Liver (tissue), 8 donors: ENCODE measurements at regions not wholly inside any gene's neighbourhood (a gene's known extent, or its start where the extent isn't known, plus 50 kb on each side); places are given as distances from the start of the nearest gene placed in this dataset.

Experiments
- DNase-seq: peaks from one replicate; pipeline ENCODE4 v3.0.0-alpha.2; 2017; ENCODE audit warnings: low spot score
- H3K27ac ChIP-seq, 2 donors: one replicate each; pipeline ENCODE4 v1.7.0; 2013; ENCODE audit warnings: inconsistent platforms in 2 of 2, low read length in 2 of 2, control low read depth in 1 of 2, low read depth in 1 of 2, mild to moderate bottlenecking in 1 of 2
- H3K27me3 ChIP-seq, 4 donors: one replicate each; pipeline versions ENCODE4 v1.6.1 to v1.7.0; 2013; ENCODE audit warnings: low read length in 3 of 4, inconsistent platforms in 1 of 4, mild to moderate bottlenecking in 1 of 4, moderate library complexity in 1 of 4; ENCODE audit not compliant: control insufficient read depth in 4 of 4, insufficient read depth in 4 of 4
- H3K36me3 ChIP-seq, 4 donors: one replicate each; pipeline versions ENCODE4 v1.6.1 to v1.7.0; 2013; ENCODE audit warnings: low read length in 3 of 4, mild to moderate bottlenecking in 3 of 4, low read depth in 1 of 4, moderate library complexity in 1 of 4; ENCODE audit not compliant: control insufficient read depth in 4 of 4, insufficient read depth in 3 of 4
- H3K4me1 ChIP-seq, 4 donors: one replicate each; pipeline versions ENCODE4 v1.6.1 to v1.7.0; 2013; ENCODE audit warnings: low read length in 3 of 4, mild to moderate bottlenecking in 3 of 4, moderate library complexity in 1 of 4; ENCODE audit not compliant: control insufficient read depth in 4 of 4, insufficient read depth in 4 of 4
- H3K4me3 ChIP-seq, 3 donors: one replicate each; pipeline versions ENCODE4 v1.6.1 to v1.7.0; 2013; ENCODE audit warnings: low read length in 3 of 3, control low read depth in 1 of 3, low read depth in 1 of 3, mild to moderate bottlenecking in 1 of 3
- H3K9ac ChIP-seq, 2 donors: one replicate each; pipeline ENCODE4 v1.7.0; 2013; ENCODE audit warnings: low read length in 2 of 2, mild to moderate bottlenecking in 2 of 2, moderate library complexity in 2 of 2, control low read depth in 1 of 2, low read depth in 1 of 2
- H3K9me3 ChIP-seq, 4 donors: one replicate each; pipeline versions ENCODE4 v1.6.1 to v1.7.0; 2013; ENCODE audit warnings: low read length in 3 of 4; ENCODE audit not compliant: control insufficient read depth in 4 of 4
- FOXA1 ChIP-seq: IDR thresholded peaks from 2 replicates; pipeline ENCODE4 v1.6.1; 2016; ENCODE audit warnings: antibody characterized with exemption
- GABPA ChIP-seq, 2 donors: IDR thresholded peaks in 1 of 2; conservative IDR thresholded peaks in 1 of 2; 2 replicates each; pipeline ENCODE4 v1.6.1; 2016; ENCODE audit warnings: antibody characterized with exemption in 2 of 2, mild to moderate bottlenecking in 1 of 2, moderate library complexity in 1 of 2
- HNF4A ChIP-seq, 2 donors: conservative IDR thresholded peaks; 2 replicates each; pipeline ENCODE4 v1.6.1; 2016; ENCODE audit warnings: antibody characterized with exemption in 2 of 2, mild to moderate bottlenecking in 2 of 2
- HNF4G ChIP-seq: IDR thresholded peaks from 2 replicates; pipeline ENCODE4 v1.6.1; 2016; ENCODE audit warnings: antibody characterized with exemption
- NR2F2 ChIP-seq: IDR thresholded peaks from 2 replicates; pipeline ENCODE4 v1.6.1; 2016; ENCODE audit warnings: antibody characterized with exemption
- RAD21 ChIP-seq, 2 donors: IDR thresholded peaks; 2 replicates each; pipeline ENCODE4 v1.6.1; 2016; ENCODE audit warnings: antibody characterized with exemption in 2 of 2, mild to moderate bottlenecking in 2 of 2
- RXRA ChIP-seq, 2 donors: IDR thresholded peaks; 2 replicates each; pipeline ENCODE4 v1.6.1; 2017 to 2018; ENCODE audit warnings: antibody characterized with exemption in 2 of 2, mild to moderate bottlenecking in 1 of 2
- SP1 ChIP-seq: IDR thresholded peaks from 2 replicates; pipeline ENCODE4 v1.6.1; 2018; ENCODE audit warnings: antibody characterized with exemption, mild to moderate bottlenecking
- TAF1 ChIP-seq: conservative IDR thresholded peaks from 2 replicates; pipeline ENCODE4 v1.6.1; 2016; ENCODE audit warnings: antibody characterized with exemption, mild to moderate bottlenecking
- YY1 ChIP-seq: IDR thresholded peaks from 2 replicates; pipeline ENCODE4 v1.6.1; 2016; ENCODE audit warnings: antibody characterized with exemption, mild to moderate bottlenecking
- WGBS: extraction: QIAGEN DNeasy Blood & Tissue Kit; methylation state at CpG from one replicate; pipeline ENCODE4 v1.1.7; 2013; 5-methylcytosine and 5-hydroxymethylcytosine counted together
- TF ChIP-seq, protein P1 (sequence below): fragments of 150-350 bp; IDR thresholded peaks from 2 replicates; pipeline ENCODE4 v1.5.1; 2017; ENCODE audit warnings: improper control_type of control experiment, low read depth, low read length; ENCODE audit not compliant: missing input control
- TF ChIP-seq, protein P2 (sequence below): IDR thresholded peaks from 2 replicates; pipeline ENCODE4 v1.6.1; 2016; ENCODE audit warnings: antibody characterized with exemption, mild to moderate bottlenecking
- TF ChIP-seq, protein P3 (sequence below): IDR thresholded peaks from 2 replicates; pipeline ENCODE4 v1.6.1; 2016; ENCODE audit warnings: antibody characterized with exemption
- TF ChIP-seq, protein P4 (sequence below): IDR thresholded peaks from 2 replicates; pipeline ENCODE4 v1.6.1; 2016; ENCODE audit warnings: antibody characterized with exemption
- TF ChIP-seq, protein P5 (sequence below): IDR thresholded peaks from 2 replicates; pipeline ENCODE4 v1.6.1; 2016; ENCODE audit warnings: antibody characterized with exemption
- donor health status: healthy.
- donor health status: healthy.
- donor health status: healthy.
- donor health status: healthy.
- donor health status: healthy.

DNA sequence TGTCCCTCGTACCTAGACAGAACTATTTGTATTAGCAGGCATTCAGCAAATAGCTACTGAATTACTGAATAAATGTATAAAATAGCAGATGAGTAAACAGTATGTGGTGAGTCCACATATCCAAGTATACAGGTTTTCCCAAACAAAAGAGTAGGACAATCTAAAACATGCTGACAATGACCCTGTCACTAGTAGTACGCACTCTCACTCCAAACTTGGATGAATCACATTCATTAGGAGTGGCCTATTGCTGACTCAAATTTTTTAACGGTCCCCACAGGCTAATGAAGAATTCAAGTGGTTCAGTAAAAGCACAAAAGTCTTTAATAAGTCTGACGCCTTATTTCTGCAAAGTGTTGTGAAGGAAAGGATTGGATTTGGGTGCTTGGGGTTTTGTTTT is 449.3 kb upstream of the THBS1 start:
- no peak overlapping the region for H3K4me3 ChIP-seq
- no peaks in the 10 kb centered on the region for H3K27me3 ChIP-seq
- no peaks in the 10 kb centered on the region for H3K4me1 ChIP-seq
- H3K36me3 ChIP-seq: no peaks in the 10 kb centered on the region
- no peak overlapping the region for H3K9ac ChIP-seq
- TF ChIP-seq, protein P1, sequence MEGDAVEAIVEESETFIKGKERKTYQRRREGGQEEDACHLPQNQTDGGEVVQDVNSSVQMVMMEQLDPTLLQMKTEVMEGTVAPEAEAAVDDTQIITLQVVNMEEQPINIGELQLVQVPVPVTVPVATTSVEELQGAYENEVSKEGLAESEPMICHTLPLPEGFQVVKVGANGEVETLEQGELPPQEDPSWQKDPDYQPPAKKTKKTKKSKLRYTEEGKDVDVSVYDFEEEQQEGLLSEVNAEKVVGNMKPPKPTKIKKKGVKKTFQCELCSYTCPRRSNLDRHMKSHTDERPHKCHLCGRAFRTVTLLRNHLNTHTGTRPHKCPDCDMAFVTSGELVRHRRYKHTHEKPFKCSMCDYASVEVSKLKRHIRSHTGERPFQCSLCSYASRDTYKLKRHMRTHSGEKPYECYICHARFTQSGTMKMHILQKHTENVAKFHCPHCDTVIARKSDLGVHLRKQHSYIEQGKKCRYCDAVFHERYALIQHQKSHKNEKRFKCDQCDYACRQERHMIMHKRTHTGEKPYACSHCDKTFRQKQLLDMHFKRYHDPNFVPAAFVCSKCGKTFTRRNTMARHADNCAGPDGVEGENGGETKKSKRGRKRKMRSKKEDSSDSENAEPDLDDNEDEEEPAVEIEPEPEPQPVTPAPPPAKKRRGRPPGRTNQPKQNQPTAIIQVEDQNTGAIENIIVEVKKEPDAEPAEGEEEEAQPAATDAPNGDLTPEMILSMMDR: no peak
- TF ChIP-seq, protein P2, sequence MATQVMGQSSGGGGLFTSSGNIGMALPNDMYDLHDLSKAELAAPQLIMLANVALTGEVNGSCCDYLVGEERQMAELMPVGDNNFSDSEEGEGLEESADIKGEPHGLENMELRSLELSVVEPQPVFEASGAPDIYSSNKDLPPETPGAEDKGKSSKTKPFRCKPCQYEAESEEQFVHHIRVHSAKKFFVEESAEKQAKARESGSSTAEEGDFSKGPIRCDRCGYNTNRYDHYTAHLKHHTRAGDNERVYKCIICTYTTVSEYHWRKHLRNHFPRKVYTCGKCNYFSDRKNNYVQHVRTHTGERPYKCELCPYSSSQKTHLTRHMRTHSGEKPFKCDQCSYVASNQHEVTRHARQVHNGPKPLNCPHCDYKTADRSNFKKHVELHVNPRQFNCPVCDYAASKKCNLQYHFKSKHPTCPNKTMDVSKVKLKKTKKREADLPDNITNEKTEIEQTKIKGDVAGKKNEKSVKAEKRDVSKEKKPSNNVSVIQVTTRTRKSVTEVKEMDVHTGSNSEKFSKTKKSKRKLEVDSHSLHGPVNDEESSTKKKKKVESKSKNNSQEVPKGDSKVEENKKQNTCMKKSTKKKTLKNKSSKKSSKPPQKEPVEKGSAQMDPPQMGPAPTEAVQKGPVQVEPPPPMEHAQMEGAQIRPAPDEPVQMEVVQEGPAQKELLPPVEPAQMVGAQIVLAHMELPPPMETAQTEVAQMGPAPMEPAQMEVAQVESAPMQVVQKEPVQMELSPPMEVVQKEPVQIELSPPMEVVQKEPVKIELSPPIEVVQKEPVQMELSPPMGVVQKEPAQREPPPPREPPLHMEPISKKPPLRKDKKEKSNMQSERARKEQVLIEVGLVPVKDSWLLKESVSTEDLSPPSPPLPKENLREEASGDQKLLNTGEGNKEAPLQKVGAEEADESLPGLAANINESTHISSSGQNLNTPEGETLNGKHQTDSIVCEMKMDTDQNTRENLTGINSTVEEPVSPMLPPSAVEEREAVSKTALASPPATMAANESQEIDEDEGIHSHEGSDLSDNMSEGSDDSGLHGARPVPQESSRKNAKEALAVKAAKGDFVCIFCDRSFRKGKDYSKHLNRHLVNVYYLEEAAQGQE: no peak
- no peak overlapping the region for H3K27ac ChIP-seq
- no peak for DNase-seq
- 89% methylated on average over 4 of the region's 4 CpGs for WGBS
- no peaks in the 10 kb centered on the region for H3K9me3 ChIP-seq

DNA sequence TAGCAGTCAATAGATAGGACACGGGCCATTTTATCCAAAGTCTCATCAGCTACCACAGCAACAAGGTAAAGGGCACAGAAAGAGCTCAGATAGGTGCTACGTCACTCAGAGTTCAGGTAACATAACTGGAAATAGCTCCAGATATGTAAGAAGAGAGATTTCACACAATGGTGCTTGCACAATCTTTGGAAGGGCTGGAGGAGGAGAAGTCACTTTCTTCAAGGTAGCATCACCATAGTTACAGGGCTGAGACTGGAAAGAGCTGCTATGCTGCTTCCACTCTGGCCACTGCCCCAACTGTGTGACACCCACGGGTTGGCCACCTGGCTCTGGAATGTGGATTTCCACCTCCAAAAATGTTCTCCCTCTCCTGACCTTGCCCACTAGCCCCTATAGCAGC is 448.8 kb upstream of the THBS1 start:
- Histone ChIP-seq H3K4me1 (no peaks in the 10 kb centered on the region), H3K36me3 (no peaks in the 10 kb centered on the region), H3K9me3 (no peaks in the 10 kb centered on the region), H3K4me3 (no peak overlapping the region), H3K9ac (no peak overlapping the region), H3K27me3 (no peaks in the 10 kb centered on the region), H3K27ac (no peak overlapping the region)
- DNase-seq: no peak
- TF ChIP-seq YY1: no peak
- TF ChIP-seq, protein P3, sequence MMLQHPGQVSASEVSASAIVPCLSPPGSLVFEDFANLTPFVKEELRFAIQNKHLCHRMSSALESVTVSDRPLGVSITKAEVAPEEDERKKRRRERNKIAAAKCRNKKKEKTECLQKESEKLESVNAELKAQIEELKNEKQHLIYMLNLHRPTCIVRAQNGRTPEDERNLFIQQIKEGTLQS: no peak
- TF ChIP-seq NR2F2: no peak
- TF ChIP-seq, protein P2: no peak
- TF ChIP-seq, protein P4, sequence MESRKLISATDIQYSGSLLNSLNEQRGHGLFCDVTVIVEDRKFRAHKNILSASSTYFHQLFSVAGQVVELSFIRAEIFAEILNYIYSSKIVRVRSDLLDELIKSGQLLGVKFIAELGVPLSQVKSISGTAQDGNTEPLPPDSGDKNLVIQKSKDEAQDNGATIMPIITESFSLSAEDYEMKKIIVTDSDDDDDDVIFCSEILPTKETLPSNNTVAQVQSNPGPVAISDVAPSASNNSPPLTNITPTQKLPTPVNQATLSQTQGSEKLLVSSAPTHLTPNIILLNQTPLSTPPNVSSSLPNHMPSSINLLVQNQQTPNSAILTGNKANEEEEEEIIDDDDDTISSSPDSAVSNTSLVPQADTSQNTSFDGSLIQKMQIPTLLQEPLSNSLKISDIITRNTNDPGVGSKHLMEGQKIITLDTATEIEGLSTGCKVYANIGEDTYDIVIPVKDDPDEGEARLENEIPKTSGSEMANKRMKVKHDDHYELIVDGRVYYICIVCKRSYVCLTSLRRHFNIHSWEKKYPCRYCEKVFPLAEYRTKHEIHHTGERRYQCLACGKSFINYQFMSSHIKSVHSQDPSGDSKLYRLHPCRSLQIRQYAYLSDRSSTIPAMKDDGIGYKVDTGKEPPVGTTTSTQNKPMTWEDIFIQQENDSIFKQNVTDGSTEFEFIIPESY: no peak
- TF ChIP-seq HNF4A (conservative IDR thresholded peaks at IDR 0.05): no peak
- TF ChIP-seq SP1: no peak
- TF ChIP-seq, protein P1: no peak
- TF ChIP-seq FOXA1: no peak
- no peak for TF ChIP-seq RAD21 (IDR thresholded peaks at IDR 0.05)
- TF ChIP-seq, protein P5, sequence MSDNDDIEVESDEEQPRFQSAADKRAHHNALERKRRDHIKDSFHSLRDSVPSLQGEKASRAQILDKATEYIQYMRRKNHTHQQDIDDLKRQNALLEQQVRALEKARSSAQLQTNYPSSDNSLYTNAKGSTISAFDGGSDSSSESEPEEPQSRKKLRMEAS: no peak
- TF ChIP-seq RXRA (IDR thresholded peaks at IDR 0.05): no peak
- no peak for TF ChIP-seq GABPA (IDR thresholded peaks at IDR 0.05 in 1 of 2, conservative IDR thresholded peaks at IDR 0.05 in 1 of 2)
- TF ChIP-seq TAF1: no peak
- no peak for TF ChIP-seq HNF4G
- 89% methylated on average over 3 of the region's 3 CpGs for WGBS
